ENCODE measurements at regions not wholly inside any gene's neighbourhood (a gene's known extent, or its start where the extent isn't known, plus 50 kb on each side); places are given as distances from the start of the nearest gene placed in this dataset.

GRCh38 chr14:22337521-22337920 is 251.5 kb downstream of the DAD1 start:
- no peak overlapping the region for H3K4me3 ChIP-seq (ENCODE audit: low read length)
- peaks cover 21% of the 10 kb centered on the region for H3K4me1 ChIP-seq (ENCODE audit: control insufficient read depth, low read depth, low read length)
- no peak overlapping the region for H3K9ac ChIP-seq (ENCODE audit: low read length)
- H3K9me3 ChIP-seq (ENCODE audit: control insufficient read depth, low read depth, low read length): no peaks in the 10 kb centered on the region
- H3K36me3 ChIP-seq (ENCODE audit: control insufficient read depth, low read depth, low read length): no peaks in the 10 kb centered on the region
- H3K27me3 ChIP-seq (ENCODE audit: control insufficient read depth, insufficient read depth, low read length): no peaks in the 10 kb centered on the region
- H3K27ac ChIP-seq (ENCODE audit: low read length): no peak overlapping the region

- no peaks in the 10 kb centered on the region for H3K9me3 ChIP-seq (ENCODE audit: control insufficient read depth, low read depth, low read length)
- H3K4me1 ChIP-seq (ENCODE audit: control insufficient read depth, low read depth, low read length): peaks cover 25% of the 10 kb centered on the region
- no peaks in the 10 kb centered on the region for H3K27me3 ChIP-seq (ENCODE audit: control insufficient read depth, insufficient read depth, low read length)
- H3K9ac ChIP-seq (ENCODE audit: low read length): no peak overlapping the region
- H3K4me3 ChIP-seq (ENCODE audit: low read length): no peak overlapping the region
- H3K27ac ChIP-seq (ENCODE audit: low read length): no peak overlapping the region
- H3K36me3 ChIP-seq (ENCODE audit: control insufficient read depth, low read depth, low read length): no peaks in the 10 kb centered on the region
Measured at GRCh38 chr14:22336031-22336430, 253.0 kb downstream of the DAD1 start.

- no peaks in the 10 kb centered on the region for H3K27me3 ChIP-seq (ENCODE audit: control insufficient read depth, insufficient read depth, low read length)
- no peaks in the 10 kb centered on the region for H3K36me3 ChIP-seq (ENCODE audit: control insufficient read depth, low read depth, low read length)
- H3K9me3 ChIP-seq (ENCODE audit: control insufficient read depth, low read depth, low read length): peaks cover 7% of the 10 kb centered on the region
- H3K4me3 ChIP-seq (ENCODE audit: low read length): no peak overlapping the region
- no peak overlapping the region for H3K27ac ChIP-seq (ENCODE audit: low read length)
- H3K9ac ChIP-seq (ENCODE audit: low read length): no peak overlapping the region
- peaks cover 25% of the 10 kb centered on the region for H3K4me1 ChIP-seq (ENCODE audit: control insufficient read depth, low read depth, low read length)
Measured at GRCh38 chr14:22334627-22335026, 254.4 kb downstream of the DAD1 start.

DNA sequence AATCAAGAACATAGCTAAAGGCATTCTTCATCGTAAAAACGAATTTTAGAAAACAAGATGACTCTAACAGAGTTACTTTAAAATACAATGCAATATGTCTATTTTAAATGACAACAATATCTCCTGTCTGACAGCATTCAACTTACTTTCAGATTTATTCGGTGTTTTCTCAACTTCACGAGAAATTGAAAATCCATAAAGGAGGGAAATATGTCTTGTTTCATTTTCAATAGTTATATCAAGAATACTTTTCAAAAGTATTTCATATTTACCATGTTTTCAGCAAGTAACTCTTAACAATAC is 254.8 kb downstream of the DAD1 start:
- Histone ChIP-seq H3K9me3 (ENCODE audit: control insufficient read depth, low read depth, low read length) (peaks cover 11% of the 10 kb centered on the region), H3K27ac (ENCODE audit: low read length) (no peak overlapping the region), H3K9ac (ENCODE audit: low read length) (no peak overlapping the region), H3K4me3 (ENCODE audit: low read length) (no peak overlapping the region), H3K4me1 (ENCODE audit: control insufficient read depth, low read depth, low read length) (peaks cover 25% of the 10 kb centered on the region), H3K36me3 (ENCODE audit: control insufficient read depth, low read depth, low read length) (no peaks in the 10 kb centered on the region), H3K27me3 (ENCODE audit: control insufficient read depth, insufficient read depth, low read length) (no peaks in the 10 kb centered on the region)

GRCh38 chr14:22333422-22334274 is 255.4 kb downstream of the DAD1 start:
- Histone ChIP-seq H3K27ac (ENCODE audit: low read length) (no peak overlapping the region), H3K9me3 (ENCODE audit: control insufficient read depth, low read depth, low read length) (peaks cover 13% of the 10 kb centered on the region), H3K4me1 (ENCODE audit: control insufficient read depth, low read depth, low read length) (peaks cover 25% of the 10 kb centered on the region), H3K27me3 (ENCODE audit: control insufficient read depth, insufficient read depth, low read length) (no peaks in the 10 kb centered on the region), H3K9ac (ENCODE audit: low read length) (no peak overlapping the region), H3K36me3 (ENCODE audit: control insufficient read depth, low read depth, low read length) (no peaks in the 10 kb centered on the region), H3K4me3 (ENCODE audit: low read length) (no peak overlapping the region)

DNA sequence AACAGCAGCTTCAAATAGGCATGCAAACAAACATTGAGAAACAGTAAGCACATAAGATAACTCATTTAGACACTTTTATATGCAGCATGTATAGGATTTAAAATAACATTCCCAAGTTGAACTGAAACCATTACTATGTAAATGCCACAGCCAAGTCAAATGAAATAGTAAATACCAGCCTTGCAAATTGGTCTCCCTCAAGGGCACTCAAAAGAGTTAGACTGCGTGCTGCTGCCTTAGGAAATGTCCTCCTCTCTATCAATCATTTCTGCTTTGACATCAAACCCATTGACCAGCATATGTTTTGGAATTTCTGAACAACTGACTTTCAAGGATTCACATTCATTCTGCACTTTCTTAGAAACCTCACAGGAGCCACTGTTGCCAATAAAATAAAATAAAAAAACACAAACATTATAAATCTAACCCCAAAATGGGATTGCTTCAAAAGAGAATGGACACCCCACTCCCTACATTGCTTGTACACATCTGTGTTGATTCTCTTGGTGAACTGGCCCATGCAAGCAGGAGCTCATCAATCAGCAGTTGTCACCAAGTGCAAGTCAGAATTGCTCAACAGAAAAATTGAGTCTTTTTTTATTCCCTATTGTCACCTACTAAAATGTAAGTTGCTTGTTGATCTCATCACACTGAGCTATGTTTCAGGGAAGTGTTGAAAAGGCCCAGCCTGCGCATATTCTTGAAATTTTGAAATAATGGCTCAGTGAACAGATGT is 256.2 kb downstream of the DAD1 start:
- H3K9ac ChIP-seq (ENCODE audit: low read length): no peak overlapping the region

GRCh38 chr14:22329371-22329770 is 259.7 kb downstream of the DAD1 start:
- peaks cover 18% of the 10 kb centered on the region for H3K9me3 ChIP-seq (ENCODE audit: control insufficient read depth, low read depth, low read length)
- no peaks in the 10 kb centered on the region for H3K27me3 ChIP-seq (ENCODE audit: control insufficient read depth, insufficient read depth, low read length)
- H3K4me3 ChIP-seq (ENCODE audit: low read length): no peak overlapping the region

More for the DNA sequence above, 256.2 kb downstream of the DAD1 start:
- no peaks in the 10 kb centered on the region for H3K36me3 ChIP-seq (ENCODE audit: control insufficient read depth, low read depth, low read length)
- no peak overlapping the region for H3K27ac ChIP-seq (ENCODE audit: low read length)
- peaks cover 14% of the 10 kb centered on the region for H3K9me3 ChIP-seq (ENCODE audit: control insufficient read depth, low read depth, low read length)
- peaks cover 25% of the 10 kb centered on the region for H3K4me1 ChIP-seq (ENCODE audit: control insufficient read depth, low read depth, low read length)
- H3K4me3 ChIP-seq (ENCODE audit: low read length): no peak overlapping the region
- no peaks in the 10 kb centered on the region for H3K27me3 ChIP-seq (ENCODE audit: control insufficient read depth, insufficient read depth, low read length)

DNA sequence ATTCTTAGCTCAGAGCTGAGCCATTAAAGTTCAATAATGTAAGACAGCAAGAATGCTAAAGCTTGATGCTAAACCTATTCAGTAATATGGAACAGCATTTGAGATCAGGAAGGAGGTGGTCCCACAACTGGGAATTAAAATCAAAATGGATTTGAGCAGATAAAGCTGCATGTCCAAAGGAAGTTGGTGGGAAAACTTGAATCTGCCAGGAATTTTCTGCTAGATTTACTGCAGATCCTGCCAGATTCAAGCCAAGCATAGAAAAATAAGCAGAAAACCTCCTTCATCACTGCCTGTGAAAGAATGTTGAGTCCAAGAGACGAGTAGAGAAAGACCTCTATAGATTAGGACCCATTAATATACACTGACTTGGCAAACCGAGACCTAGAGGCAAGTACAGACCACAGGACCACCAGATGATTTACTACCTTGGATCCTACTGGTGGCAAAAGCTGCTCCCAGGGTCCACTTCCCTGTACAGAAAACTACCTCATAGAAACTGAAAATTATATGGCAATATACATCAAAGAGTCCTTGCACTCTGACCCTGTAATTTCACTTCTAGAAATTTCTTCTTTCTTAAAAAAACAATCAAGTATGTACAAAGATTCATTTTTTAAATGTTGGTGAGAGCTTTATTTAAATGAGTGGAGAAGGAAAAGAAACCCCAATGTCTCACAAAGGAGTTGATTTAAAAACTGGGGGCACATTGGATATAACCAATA is 263.2 kb downstream of the DAD1 start:
- Histone ChIP-seq H3K36me3 (ENCODE audit: control insufficient read depth, low read depth, low read length) (no peaks in the 10 kb centered on the region), H3K27me3 (ENCODE audit: control insufficient read depth, insufficient read depth, low read length) (no peaks in the 10 kb centered on the region), H3K27ac (ENCODE audit: low read length) (no peak overlapping the region), H3K9me3 (ENCODE audit: control insufficient read depth, low read depth, low read length) (peaks cover 18% of the 10 kb centered on the region), H3K9ac (ENCODE audit: low read length) (no peak overlapping the region), H3K4me3 (ENCODE audit: low read length) (no peak overlapping the region), H3K4me1 (ENCODE audit: control insufficient read depth, low read depth, low read length) (no peaks in the 10 kb centered on the region)

More at GRCh38 chr14:22329371-22329770, 259.7 kb downstream of the DAD1 start:
- Histone ChIP-seq H3K9ac (ENCODE audit: low read length) (no peak overlapping the region), H3K4me1 (ENCODE audit: control insufficient read depth, low read depth, low read length) (peaks cover 22% of the 10 kb centered on the region), H3K36me3 (ENCODE audit: control insufficient read depth, low read depth, low read length) (no peaks in the 10 kb centered on the region), H3K27ac (ENCODE audit: low read length) (no peak overlapping the region)

- Histone ChIP-seq H3K4me1 (ENCODE audit: control insufficient read depth, low read depth, low read length) (no peaks in the 10 kb centered on the region), H3K36me3 (ENCODE audit: control insufficient read depth, low read depth, low read length) (no peaks in the 10 kb centered on the region), H3K27me3 (ENCODE audit: control insufficient read depth, insufficient read depth, low read length) (no peaks in the 10 kb centered on the region), H3K4me3 (ENCODE audit: low read length) (no peak overlapping the region), H3K9ac (ENCODE audit: low read length) (no peak overlapping the region), H3K27ac (ENCODE audit: low read length) (no peak overlapping the region), H3K9me3 (ENCODE audit: control insufficient read depth, low read depth, low read length) (no peaks in the 10 kb centered on the region)
Measured at GRCh38 chr14:22320362-22320750, 268.7 kb downstream of the DAD1 start.

GRCh38 chr14:22319526-22320361 is 269.3 kb downstream of the DAD1 start:
- H3K4me3 ChIP-seq (ENCODE audit: low read length): no peak overlapping the region
- H3K4me1 ChIP-seq (ENCODE audit: control insufficient read depth, low read depth, low read length): no peaks in the 10 kb centered on the region
- no peaks in the 10 kb centered on the region for H3K27me3 ChIP-seq (ENCODE audit: control insufficient read depth, insufficient read depth, low read length)
- H3K9ac ChIP-seq (ENCODE audit: low read length): no peak overlapping the region
- H3K36me3 ChIP-seq (ENCODE audit: control insufficient read depth, low read depth, low read length): no peaks in the 10 kb centered on the region
- no peaks in the 10 kb centered on the region for H3K9me3 ChIP-seq (ENCODE audit: control insufficient read depth, low read depth, low read length)
- H3K27ac ChIP-seq (ENCODE audit: low read length): no peak overlapping the region

DNA sequence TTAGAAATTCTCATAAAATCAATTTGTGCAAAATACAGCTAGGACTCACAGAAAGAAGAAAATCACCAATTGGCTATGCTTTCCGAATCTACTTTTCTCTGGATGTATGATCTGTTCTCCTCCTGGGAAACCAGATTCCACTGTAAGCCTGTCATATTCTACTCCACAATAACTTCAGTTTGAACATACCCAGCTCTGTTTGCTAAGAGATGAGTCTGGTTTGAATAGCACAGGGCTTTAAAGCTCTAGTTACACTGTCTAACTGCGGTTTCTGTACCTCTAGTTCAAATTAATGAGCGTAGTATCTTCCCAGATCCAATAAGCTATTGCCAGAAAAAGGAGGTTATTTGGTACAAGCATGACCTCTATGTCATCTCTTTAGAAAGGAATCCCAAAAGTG is 270.1 kb downstream of the DAD1 start:
- Histone ChIP-seq H3K27me3 (ENCODE audit: control insufficient read depth, insufficient read depth, low read length) (no peaks in the 10 kb centered on the region), H3K4me3 (ENCODE audit: low read length) (no peak overlapping the region), H3K36me3 (ENCODE audit: control insufficient read depth, low read depth, low read length) (no peaks in the 10 kb centered on the region)

More for the DNA sequence above, 270.1 kb downstream of the DAD1 start:
- Histone ChIP-seq H3K27ac (ENCODE audit: low read length) (no peak overlapping the region), H3K9ac (ENCODE audit: low read length) (no peak overlapping the region), H3K4me1 (ENCODE audit: control insufficient read depth, low read depth, low read length) (no peaks in the 10 kb centered on the region), H3K9me3 (ENCODE audit: control insufficient read depth, low read depth, low read length) (no peaks in the 10 kb centered on the region)

Data from iPS-18a (cell line).